CD14-positive monocyte (primary cell): ENCODE measurements at regions not wholly inside any gene's neighbourhood (a gene's known extent, or its start where the extent isn't known, plus 50 kb on each side); places are given as distances from the start of the nearest gene placed in this dataset.
"Not testable (repeated sequence)": the region's sequence is repeated elsewhere in the genome, so short reads cannot be mapped to it uniquely, and the experiment has no call there.

ENCODE experiments used
- DNase-seq, 3 donors: peaks; one replicate each; pipeline ENCODE4 v3.0.0-alpha.2; 2011 to 2022
- H2AFZ ChIP-seq: 2 replicates; pipeline ENCODE4 v1.6.0; 2012; ENCODE audit warnings: mild to moderate bottlenecking, low read depth, low read length, inconsistent platforms; ENCODE audit not compliant: insufficient read depth, poor library complexity, severe bottlenecking
- H3K27ac ChIP-seq, 2 donors: 1 replicate in 1 of 2; 2 replicates in 1 of 2; pipeline ENCODE4 v1.5.1; 2012 to 2013; ENCODE audit warnings: low read length in 2 of 2, control low read depth in 1 of 2, inconsistent platforms in 1 of 2, low read depth in 1 of 2, mild to moderate bottlenecking in 1 of 2
- H3K27me3 ChIP-seq, 2 donors: one replicate each; pipeline versions ENCODE4 v1.6.0 to v1.6.1; 2011 to 2013; ENCODE audit warnings: low read length in 2 of 2; ENCODE audit not compliant: control insufficient read depth in 2 of 2, insufficient read depth in 2 of 2
- H3K36me3 ChIP-seq, 2 donors: replicated peaks in 1 of 2; 1 replicate in 1 of 2; 2 replicates in 1 of 2; pipeline versions ENCODE4 v1.5.1 to v1.6.1; 2012 to 2013; ENCODE audit warnings: low read length in 2 of 2, control low read depth in 1 of 2, inconsistent platforms in 1 of 2, mild to moderate bottlenecking in 1 of 2; ENCODE audit not compliant: insufficient read depth in 2 of 2, control insufficient read depth in 1 of 2
- H3K4me1 ChIP-seq, 2 donors: 1 replicate in 1 of 2; 2 replicates in 1 of 2; pipeline versions ENCODE4 v1.5.1 to v1.6.1; 2012 to 2013; ENCODE audit warnings: low read length in 2 of 2, control low read depth in 1 of 2, inconsistent platforms in 1 of 2, mild to moderate bottlenecking in 1 of 2, moderate library complexity in 1 of 2; ENCODE audit not compliant: insufficient read depth in 2 of 2, control insufficient read depth in 1 of 2
- H3K4me2 ChIP-seq: replicated peaks from 2 replicates; pipeline ENCODE3; 2012; ENCODE audit warnings: low read length, moderate library complexity, mild to moderate bottlenecking; ENCODE audit not compliant: poor library complexity, severe bottlenecking; ENCODE audit errors: extremely low read depth
- H3K4me3 ChIP-seq, 3 experiments: fragments of 200-600 bp in 1 of 3; sonication (generic) in 1 of 3; replicated peaks in 1 of 3; 1 replicate in 2 of 3; 2 replicates in 1 of 3; pipeline ENCODE4 v1.5.1; 2011 to 2013; ENCODE audit warnings: low read length in 3 of 3, mild to moderate bottlenecking in 3 of 3, control low read depth in 2 of 3, low read depth in 2 of 3, inconsistent platforms in 1 of 3, moderate library complexity in 1 of 3
- H3K79me2 ChIP-seq: 2 replicates; pipeline ENCODE4 v1.6.0; 2012; ENCODE audit warnings: mild to moderate bottlenecking, control low read depth, inconsistent platforms, low read length, moderate library complexity; ENCODE audit not compliant: insufficient read depth
- H3K9ac ChIP-seq: 2 replicates; pipeline ENCODE4 v1.6.0; 2017; ENCODE audit warnings: low read length, mild to moderate bottlenecking; ENCODE audit not compliant: insufficient read depth, poor library complexity, severe bottlenecking
- H3K9me3 ChIP-seq, 2 donors: replicated peaks in 1 of 2; 1 replicate in 1 of 2; 2 replicates in 1 of 2; pipeline versions ENCODE4 v1.5.1 to v1.6.1; 2012 to 2013; ENCODE audit warnings: low read length in 2 of 2, control low read depth in 1 of 2; ENCODE audit not compliant: control insufficient read depth in 1 of 2, insufficient read depth in 1 of 2
- H4K20me1 ChIP-seq: 2 replicates; pipeline ENCODE4 v1.6.0; 2012; ENCODE audit warnings: mild to moderate bottlenecking, low read length, control low read depth, moderate library complexity; ENCODE audit not compliant: insufficient read depth
- H3K27ac Mint-ChIP-seq, 7 donors: one replicate each; pipeline ENCODE4 v1.8.0; 2020; ENCODE audit warnings: mild to moderate bottlenecking in 7 of 7, mixed read lengths in 7 of 7, moderate library complexity in 6 of 7, inconsistent platforms in 2 of 7
- H3K27me3 Mint-ChIP-seq, 3 donors: one replicate each; pipeline ENCODE4 v1.8.0; 2021 to 2022; ENCODE audit warnings: low read depth in 3 of 3, mild to moderate bottlenecking in 3 of 3, mixed read lengths in 3 of 3, moderate library complexity in 3 of 3, inconsistent platforms in 1 of 3
- H3K36me3 Mint-ChIP-seq, 2 donors: one replicate each; pipeline ENCODE4 v1.8.0; 2020; ENCODE audit warnings: mixed read lengths in 2 of 2, inconsistent platforms in 1 of 2, mild to moderate bottlenecking in 1 of 2
- H3K4me1 Mint-ChIP-seq: one replicate; pipeline ENCODE4 v1.8.0; 2020; ENCODE audit warnings: mild to moderate bottlenecking, mixed read lengths
- H3K4me3 Mint-ChIP-seq, 2 donors: one replicate each; pipeline ENCODE4 v1.8.0; 2020; ENCODE audit warnings: mild to moderate bottlenecking in 2 of 2, mixed read lengths in 2 of 2, moderate library complexity in 1 of 2
- H3K9me3 Mint-ChIP-seq, 7 donors: one replicate each; pipeline ENCODE4 v1.8.0; 2020 to 2022; ENCODE audit warnings: mixed read lengths in 7 of 7, mild to moderate bottlenecking in 6 of 7, moderate library complexity in 6 of 7, inconsistent platforms in 2 of 7
- WGBS: methylation state at CpG from one replicate; pipeline ENCODE4 v1.1.5; 2013; ENCODE audit warnings: missing lambda C conversion rate; ENCODE audit not compliant: insufficient coverage; 5-methylcytosine and 5-hydroxymethylcytosine counted together
- intact Hi-C, 2 donors: fragments of 100-400 bp; cut with micrococcal nuclease; formaldehyde crosslinking; loops; one replicate each; pipeline versions ENCODE4 v1.15.0 to v1.15.1; 2023

DNA sequence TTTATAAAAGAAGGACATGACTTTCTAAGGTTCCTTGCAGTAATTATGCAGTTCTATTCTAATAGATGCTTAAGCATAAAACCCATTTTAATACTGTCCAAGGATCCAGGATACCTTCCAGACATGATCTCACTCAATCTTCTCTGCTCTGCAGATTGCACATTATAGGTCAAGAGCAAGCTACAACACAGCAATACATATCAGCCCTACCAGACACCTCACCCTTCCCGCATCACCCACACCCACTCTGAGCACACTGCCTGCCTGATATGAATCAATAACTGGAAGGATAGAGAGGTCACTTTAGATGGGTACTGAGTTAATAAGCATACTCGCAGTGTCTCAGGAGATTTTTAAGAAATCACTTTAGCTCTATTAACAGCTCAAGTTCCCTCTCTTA, 166.5 kb upstream of the NBPF9 start:
- H3K36me3 Mint-ChIP-seq, H3K27ac Mint-ChIP-seq, H3K79me2 ChIP-seq, H3K4me1 Mint-ChIP-seq, H3K27me3 Mint-ChIP-seq, H3K4me1 ChIP-seq, H3K36me3 ChIP-seq, H4K20me1 ChIP-seq, DNase-seq, H3K9ac ChIP-seq, H3K4me3 Mint-ChIP-seq, H3K27me3 ChIP-seq, H2AFZ ChIP-seq, H3K9me3 Mint-ChIP-seq, intact Hi-C loops, H3K27ac ChIP-seq, H3K4me2 ChIP-seq, H3K4me3 ChIP-seq, H3K9me3 ChIP-seq: not testable (repeated sequence)
- no CpG with 5 or more reads among the region's 2 CpGs for WGBS

DNA sequence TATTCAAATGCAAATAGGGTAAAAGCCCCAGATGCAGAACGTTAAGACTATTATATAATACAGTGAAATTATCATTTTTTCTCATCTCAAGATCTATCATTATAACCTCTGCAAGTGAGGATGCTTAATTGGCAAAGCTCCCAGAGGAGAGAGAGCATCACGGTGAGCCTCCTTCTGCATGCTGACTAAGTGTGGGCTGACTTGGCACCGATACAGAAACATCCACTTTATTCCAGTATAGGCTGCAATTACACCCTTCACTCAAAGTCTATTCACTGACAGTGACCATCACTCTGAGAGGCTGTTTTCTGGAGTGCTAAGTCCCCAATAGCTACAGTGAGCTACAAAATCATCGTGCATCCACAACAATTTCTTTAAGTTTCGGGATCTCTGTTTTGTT, 171.1 kb upstream of the NBPF9 start:
- H3K27ac ChIP-seq, H3K9ac ChIP-seq, H4K20me1 ChIP-seq, H3K9me3 Mint-ChIP-seq, H3K27me3 ChIP-seq, H3K36me3 ChIP-seq, H3K36me3 Mint-ChIP-seq, H3K4me3 ChIP-seq, H3K79me2 ChIP-seq, H3K27ac Mint-ChIP-seq, H3K4me1 ChIP-seq, intact Hi-C loops, DNase-seq, H3K9me3 ChIP-seq, H3K4me2 ChIP-seq, H3K4me1 Mint-ChIP-seq, H3K27me3 Mint-ChIP-seq, H2AFZ ChIP-seq, H3K4me3 Mint-ChIP-seq: not testable (repeated sequence)
- WGBS = no CpG with 5 or more reads among the region's 5 CpGs

DNA sequence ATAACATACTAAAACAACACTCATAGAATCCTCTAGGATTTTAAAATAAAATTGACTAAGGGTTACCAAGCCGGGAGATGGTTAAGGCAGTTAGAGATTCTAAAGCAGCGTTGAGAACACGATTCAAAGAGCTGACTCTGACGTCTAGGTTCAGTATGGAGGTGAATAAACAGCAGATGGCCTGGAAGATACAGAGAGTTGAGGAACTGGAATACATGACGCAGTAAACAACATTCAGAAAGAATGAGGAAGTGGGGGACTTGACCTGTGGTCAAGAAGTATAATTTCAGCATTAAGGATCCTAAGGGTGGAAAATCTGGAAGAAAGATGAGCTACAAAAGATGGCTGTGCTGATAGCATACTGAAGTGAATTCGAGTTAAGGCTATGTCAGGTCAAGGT, 172.5 kb upstream of the NBPF9 start:
- H3K9me3 ChIP-seq, H3K27me3 Mint-ChIP-seq, H3K4me1 Mint-ChIP-seq, H3K27ac Mint-ChIP-seq, H3K4me1 ChIP-seq, H3K79me2 ChIP-seq, H3K27ac ChIP-seq, H3K4me2 ChIP-seq, H4K20me1 ChIP-seq, DNase-seq, H3K9me3 Mint-ChIP-seq, H3K36me3 Mint-ChIP-seq, H2AFZ ChIP-seq, H3K4me3 Mint-ChIP-seq, H3K9ac ChIP-seq, H3K4me3 ChIP-seq, intact Hi-C loops, H3K27me3 ChIP-seq, H3K36me3 ChIP-seq: not testable (repeated sequence)
- WGBS = no CpG with 5 or more reads among the region's 6 CpGs

DNA sequence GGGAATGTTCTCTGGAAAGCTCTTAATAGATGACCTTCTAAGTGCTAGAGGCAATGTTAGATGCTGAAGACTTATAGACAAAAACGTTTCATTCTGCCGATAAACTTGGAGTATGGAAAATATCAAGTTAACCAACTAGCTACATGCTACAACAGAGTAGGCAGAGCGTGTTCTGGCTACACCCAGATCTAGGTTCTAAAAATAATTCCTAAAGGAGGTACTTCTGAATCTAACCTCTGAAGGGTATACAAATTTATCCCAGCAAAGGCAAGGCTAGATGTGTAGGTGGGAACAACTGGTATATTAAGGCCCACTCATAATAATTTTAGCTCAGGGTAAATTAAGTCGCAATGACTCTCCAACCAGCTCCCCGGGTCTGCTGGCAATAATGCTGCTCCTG, 173.1 kb upstream of the NBPF9 start:
- H3K9me3 ChIP-seq, H3K36me3 ChIP-seq, H3K4me1 ChIP-seq, H2AFZ ChIP-seq, H3K27ac Mint-ChIP-seq, H3K36me3 Mint-ChIP-seq, DNase-seq, H4K20me1 ChIP-seq, H3K79me2 ChIP-seq, H3K4me2 ChIP-seq, H3K4me1 Mint-ChIP-seq, H3K9ac ChIP-seq, intact Hi-C loops, H3K9me3 Mint-ChIP-seq, H3K27me3 Mint-ChIP-seq, H3K4me3 ChIP-seq, H3K27me3 ChIP-seq, H3K4me3 Mint-ChIP-seq, H3K27ac ChIP-seq: not testable (repeated sequence)
- no CpG with 5 or more reads among the region's 5 CpGs for WGBS

DNA sequence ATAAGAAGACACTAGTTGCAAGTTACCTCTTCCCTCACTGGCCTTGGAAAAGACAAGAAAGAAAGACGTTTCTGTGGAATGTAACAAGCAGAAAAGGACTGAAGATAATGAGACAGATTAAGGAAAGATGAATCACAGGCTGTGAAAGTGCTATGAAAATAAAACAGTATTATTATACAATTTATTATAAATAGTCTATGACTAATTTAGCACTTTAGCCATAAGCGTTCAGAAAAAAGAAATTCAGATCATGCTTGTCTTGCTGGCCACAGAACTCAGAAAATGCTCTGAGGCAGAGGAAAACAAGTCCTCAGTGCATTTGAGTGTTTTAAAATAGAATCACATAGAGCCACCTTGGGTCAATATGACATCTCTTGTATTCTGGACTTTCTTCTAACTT, 174.8 kb upstream of the NBPF9 start:
- H4K20me1 ChIP-seq, H3K9me3 Mint-ChIP-seq, H3K36me3 ChIP-seq, H3K79me2 ChIP-seq, H3K4me2 ChIP-seq, H3K9ac ChIP-seq, H3K9me3 ChIP-seq, H3K4me1 Mint-ChIP-seq, H3K4me3 ChIP-seq, H3K27me3 ChIP-seq, H3K27me3 Mint-ChIP-seq, H3K4me3 Mint-ChIP-seq, H3K36me3 Mint-ChIP-seq, H3K27ac Mint-ChIP-seq, DNase-seq, H2AFZ ChIP-seq, H3K4me1 ChIP-seq, H3K27ac ChIP-seq, intact Hi-C loops: not testable (repeated sequence)
- no CpG with 5 or more reads among the region's 2 CpGs for WGBS
